Brain microvascular endothelial cell (primary cell): ENCODE measurements at regions not wholly inside any gene's neighbourhood (a gene's known extent, or its start where the extent isn't known, plus 50 kb on each side); places are given as distances from the start of the nearest gene placed in this dataset.

Experiments used
- DNase-seq: peaks from one replicate; pipeline ENCODE4 v3.0.0-alpha.2; 2020
- H3K27ac ChIP-seq: fragments of 250-450 bp; sonication (Bioruptor Pico); 2 replicates; pipeline ENCODE4 v1.5.1; 2020; ENCODE audit warnings: mild to moderate bottlenecking, moderate library complexity
- H3K27me3 ChIP-seq: fragments of 250-450 bp; sonication (Bioruptor Pico); replicated peaks from 2 replicates; pipeline ENCODE4 v1.5.1; 2020; ENCODE audit warnings: mild to moderate bottlenecking
- H3K36me3 ChIP-seq: fragments of 250-450 bp; sonication (Bioruptor Pico); replicated peaks from 2 replicates; pipeline ENCODE4 v1.5.1; 2020; ENCODE audit warnings: mild to moderate bottlenecking
- H3K4me3 ChIP-seq: 2 replicates; pipeline ENCODE4 v1.5.1; 2011; ENCODE audit warnings: low read depth, mild to moderate bottlenecking, control low read depth, low read length, moderate library complexity
- CTCF ChIP-seq: IDR thresholded peaks from 2 replicates; pipeline ENCODE4 v1.5.1; 2011; ENCODE audit warnings: low read depth, mild to moderate bottlenecking, moderate library complexity, low read length, control low read depth, inconsistent platforms; ENCODE audit errors: missing control alignments
- in situ Hi-C: cut with HindIII; loops from 2 replicates; pipeline ENCODE4 v1.10.0; 2017; ENCODE audit warnings: low sequenced_read_pairs, low pct_ligation_motif_present

- Histone ChIP-seq H3K4me3 (no peak overlapping the region), H3K27ac (peak overlapping the region; percentile 5), H3K27me3 (no peaks in the 10 kb centered on the region), H3K36me3 (no peaks in the 10 kb centered on the region)
- TF ChIP-seq CTCF, result no peak
- DNase-seq, result peak; percentile 22
- in situ Hi-C loops, result no loop called here
Measured at GRCh38 chr13:76696370-76696769, 189.8 kb downstream of the KCTD12 start.

- in situ Hi-C loops, result no loop called here
- no peak for TF ChIP-seq CTCF
- no peak for DNase-seq
Measured at GRCh38 chr13:76693086-76693485, 193.1 kb downstream of the KCTD12 start.

GRCh38 chr13:76692346-76692745 lies 193.9 kb downstream of the KCTD12 start:
- Histone ChIP-seq H3K36me3 (no peaks in the 10 kb centered on the region), H3K27me3 (no peaks in the 10 kb centered on the region), H3K27ac (no peak overlapping the region), H3K4me3 (no peak overlapping the region)
- in situ Hi-C loops, result no loop called here
- DNase-seq, result no peak
- no peak for TF ChIP-seq CTCF

More at GRCh38 chr13:76693086-76693485, 193.1 kb downstream of the KCTD12 start:
- Histone ChIP-seq H3K27me3 (no peaks in the 10 kb centered on the region), H3K27ac (no peak overlapping the region), H3K36me3 (no peaks in the 10 kb centered on the region), H3K4me3 (no peak overlapping the region)

GRCh38 chr13:76690611-76691010 lies 195.6 kb downstream of the KCTD12 start:
- no peak for DNase-seq
- in situ Hi-C loops, result no loop called here
- no peak for TF ChIP-seq CTCF
- H3K27ac ChIP-seq, result no peak overlapping the region
- no peaks in the 10 kb centered on the region for H3K27me3 ChIP-seq
- no peaks in the 10 kb centered on the region for H3K36me3 ChIP-seq
- H3K4me3 ChIP-seq, result no peak overlapping the region

- no peaks in the 10 kb centered on the region for H3K27me3 ChIP-seq
- TF ChIP-seq CTCF, result no peak
- no peaks in the 10 kb centered on the region for H3K36me3 ChIP-seq
- in situ Hi-C loops, result no loop called here
- H3K27ac ChIP-seq, result no peak overlapping the region
- H3K4me3 ChIP-seq, result no peak overlapping the region
- no peak for DNase-seq
Measured at GRCh38 chr13:76687467-76687866, 198.7 kb downstream of the KCTD12 start.

- H3K27ac ChIP-seq, result no peak overlapping the region
- in situ Hi-C loops, result no loop called here
- no peak overlapping the region for H3K4me3 ChIP-seq
- no peak for TF ChIP-seq CTCF
- DNase-seq, result no peak
- H3K27me3 ChIP-seq, result no peaks in the 10 kb centered on the region
- no peaks in the 10 kb centered on the region for H3K36me3 ChIP-seq
Measured at GRCh38 chr13:76685938-76686337, 200.3 kb downstream of the KCTD12 start.
